HEK293T (cell line): ENCODE measurements at regions not wholly inside any gene's neighbourhood (a gene's known extent, or its start where the extent isn't known, plus 50 kb on each side); places are given as distances from the start of the nearest gene placed in this dataset.

Experiments
- ARNT ChIP-seq: fragments of 450-650 bp; IDR thresholded peaks from 2 replicates; pipeline ENCODE4 v1.6.1; 2017; ENCODE audit warnings: mild to moderate bottlenecking
- CTBP1 ChIP-seq: fragments of 450-650 bp; IDR thresholded peaks from 2 replicates; pipeline ENCODE4 v1.6.1; 2016; ENCODE audit warnings: borderline replicate concordance
- ELF4 ChIP-seq: fragments of 450-650 bp; IDR thresholded peaks from 2 replicates; pipeline ENCODE4 v1.6.1; 2017; ENCODE audit warnings: antibody characterized with exemption
- FOXK2 ChIP-seq: fragments of 450-650 bp; IDR thresholded peaks from 2 replicates; pipeline ENCODE4 v1.6.1; 2016; ENCODE audit warnings: mild to moderate bottlenecking
- FOXM1 ChIP-seq: fragments of 450-650 bp; IDR thresholded peaks from 2 replicates; pipeline ENCODE4 v1.6.1; 2017; ENCODE audit warnings: mild to moderate bottlenecking, borderline replicate concordance
- HDGF ChIP-seq: fragments of 450-650 bp; IDR thresholded peaks from 2 replicates; pipeline ENCODE4 v1.6.1; 2017; ENCODE audit warnings: antibody characterized with exemption, borderline replicate concordance
- L3MBTL2 ChIP-seq: fragments of 450-650 bp; conservative IDR thresholded peaks from 2 replicates; pipeline ENCODE4 v1.6.1; 2016; ENCODE audit warnings: mild to moderate bottlenecking
- LEF1 ChIP-seq: fragments of 450-650 bp; IDR thresholded peaks from 2 replicates; pipeline ENCODE4 v1.6.1; 2017; ENCODE audit warnings: mild to moderate bottlenecking, borderline replicate concordance
- SP1 ChIP-seq: fragments of 450-650 bp; IDR thresholded peaks from 2 replicates; pipeline ENCODE4 v1.6.1; 2017
- SUZ12 ChIP-seq: fragments of 450-650 bp; IDR thresholded peaks from 2 replicates; pipeline ENCODE4 v1.6.1; 2016; ENCODE audit warnings: mild to moderate bottlenecking
- TARDBP ChIP-seq: fragments of 450-650 bp; IDR thresholded peaks from 2 replicates; pipeline ENCODE4 v1.6.1; 2016
- ZNF384 ChIP-seq: fragments of 450-650 bp; IDR thresholded peaks from 2 replicates; pipeline ENCODE4 v1.6.1; 2016

- TF ChIP-seq SUZ12 (no peak), FOXM1 (no peak), SP1 (no peak), ELF4 (no peak), L3MBTL2 (no peak), HDGF (no peak), FOXK2 (no peak), TARDBP (no peak), ARNT (no peak), ZNF384 (no peak), CTBP1 (no peak), LEF1 (no peak)
These were observed 146.8 kb upstream of the B3GALT2 start for GRCh38 chr1:193333166-193333565.
